HepG2 (cell line): ENCODE measurements at regions not wholly inside any gene's neighbourhood (a gene's known extent, or its start where the extent isn't known, plus 50 kb on each side); places are given as distances from the start of the nearest gene placed in this dataset.

ENCODE experiments used
- ATAC-seq: fragments of 200-7000 bp; cut with Tn5 transposase; 3 replicates; pipeline ENCODE4 v1.9.1; 2020; ENCODE audit warnings: mild to moderate bottlenecking, moderate library complexity
- BruUV-seq: library from RNA; stranded (reverse); fragments of 400-500 nt; replicated peaks from 2 replicates; lab custom pipeline; 2021; lab: Mats Ljungman, UMichigan
- CTCF ChIA-PET: fragments of 300-600 bp; formaldehyde crosslinking; extraction: SDS; loops from one replicate; lab custom pipeline; 2021; ENCODE audit warnings: low total read pairs, inconsistent platforms, low intra/inter-chr PET ratio; lab: Yijun Ruan, JAX
- POLR2A ChIA-PET: fragments of 350-600 bp; sonication (Branson Sonifier 250); formaldehyde crosslinking; loops from one replicate; lab custom pipeline; 2020; ENCODE audit warnings: antibody characterized with exemption, inconsistent platforms; lab: Yijun Ruan, JAX
- DNase-seq: peaks from one replicate; pipeline ENCODE4 v3.0.0-alpha.2; 2015; ENCODE audit warnings: low spot score
- FAIRE-seq: peaks from 3 replicates; lab custom pipeline; 2011; peaks lifted over from hg19 to GRCh38; lab: Jason Lieb, UNC
- H2AFZ ChIP-seq: one replicate; pipeline ENCODE4 v1.6.1; 2011; ENCODE audit warnings: low read length, inconsistent platforms
- H3K27ac ChIP-seq: fragments of 300-600 bp; 3 replicates; pipeline ENCODE4 v1.8.0; 2011; ENCODE audit warnings: mixed run types, mild to moderate bottlenecking, mixed read lengths, low read length, inconsistent platforms; ENCODE audit not compliant: insufficient read depth; ENCODE audit errors: extremely low read length
- H3K27me3 ChIP-seq, 2 experiments: fragments of 200-600 bp in 1 of 2; 2 replicates in 1 of 2; 3 replicates in 1 of 2; pipeline versions ENCODE4 v1.6.0 to v1.8.0; 2011; ENCODE audit warnings: low read length in 2 of 2, mild to moderate bottlenecking in 2 of 2, moderate library complexity in 2 of 2, inconsistent platforms in 1 of 2; ENCODE audit not compliant: insufficient read depth in 2 of 2, control insufficient read depth in 1 of 2
- H3K36me3 ChIP-seq, 2 experiments: fragments of 200-600 bp in 1 of 2; replicated peaks in 1 of 2; 2 replicates in 1 of 2; 3 replicates in 1 of 2; pipeline versions ENCODE4 v1.5.1 to v1.8.0; 2011; ENCODE audit warnings: low read length in 2 of 2, inconsistent platforms in 1 of 2; ENCODE audit not compliant: insufficient read depth in 2 of 2, control insufficient read depth in 1 of 2
- H3K4me1 ChIP-seq: 2 replicates; pipeline ENCODE4 v1.5.1; 2012; ENCODE audit warnings: low read length, inconsistent platforms; ENCODE audit not compliant: insufficient read depth
- H3K4me2 ChIP-seq: 2 replicates; pipeline ENCODE4 v1.6.0; 2011; ENCODE audit warnings: low read depth, low read length, inconsistent platforms
- H3K4me3 ChIP-seq, 3 experiments: fragments of 200-600 bp in 1 of 3; sonication (generic), shearing (Covaris generic) in 1 of 3; replicated peaks in 1 of 3; 2 replicates each; pipeline ENCODE4 v1.5.1; 2011 to 2016; ENCODE audit warnings: low read length in 3 of 3, inconsistent platforms in 2 of 3, low read depth in 2 of 3, mild to moderate bottlenecking in 2 of 3, control low read depth in 1 of 3, mixed read lengths in 1 of 3; ENCODE audit not compliant: insufficient read depth in 1 of 3
- H3K79me2 ChIP-seq: one replicate; pipeline ENCODE4 v1.6.1; 2011; ENCODE audit warnings: low read length, inconsistent platforms; ENCODE audit not compliant: insufficient read depth
- H3K9ac ChIP-seq: 2 replicates; pipeline ENCODE4 v1.6.0; 2011; ENCODE audit warnings: mild to moderate bottlenecking, low read depth, low read length, inconsistent platforms; ENCODE audit not compliant: insufficient read depth
- H3K9me3 ChIP-seq: 2 replicates; pipeline ENCODE4 v1.5.1; 2012; ENCODE audit warnings: mild to moderate bottlenecking, low read length
- H4K20me1 ChIP-seq: 2 replicates; pipeline ENCODE4 v1.6.0; 2011; ENCODE audit warnings: inconsistent platforms, mild to moderate bottlenecking, low read length, moderate library complexity; ENCODE audit not compliant: insufficient read depth
- CSRNP1 ChIP-seq: sonication (generic); formaldehyde crosslinking; IDR thresholded peaks from 2 replicates; pipeline ENCODE4 v1.8.1; 2023; ENCODE audit warnings: mild to moderate bottlenecking, missing genetic modification reagents
- MEF2D ChIP-seq: sonication (generic); formaldehyde crosslinking; IDR thresholded peaks from 2 replicates; pipeline ENCODE4 v1.5.1; 2020; ENCODE audit warnings: mild to moderate bottlenecking, missing genetic modification reagents
- PHF21A ChIP-seq: sonication (generic); formaldehyde crosslinking; IDR thresholded peaks from 2 replicates; pipeline ENCODE4 v1.5.0; 2020; ENCODE audit warnings: mild to moderate bottlenecking, missing genetic modification reagents
- PRDM4 ChIP-seq: sonication (generic); formaldehyde crosslinking; IDR thresholded peaks from 2 replicates; pipeline ENCODE4 v1.9.0; 2021; ENCODE audit warnings: missing genetic modification reagents, borderline replicate concordance
- PRPF4 ChIP-seq: fragments of 200-400 bp; formaldehyde crosslinking; IDR thresholded peaks from 2 replicates; pipeline ENCODE4 v1.6.1; 2016; ENCODE audit warnings: low read length, low read depth; ENCODE audit not compliant: poor library complexity, severe bottlenecking
- SOX13 ChIP-seq, 3 experiments: fragments of 450-650 bp in 1 of 3; sonication (generic) in 1 of 3; formaldehyde crosslinking in 1 of 3; IDR thresholded peaks in 2 of 3; conservative IDR thresholded peaks in 1 of 3; 2 replicates each; pipeline versions ENCODE4 v1.5.0 to v1.6.1; 2016 to 2020; ENCODE audit warnings: antibody characterized with exemption in 1 of 3, mild to moderate bottlenecking in 1 of 3, missing compliant biosample characterization in 1 of 3, missing genetic modification reagents in 1 of 3, moderate library complexity in 1 of 3
- TFAP4 ChIP-seq: sonication (generic); IDR thresholded peaks from 2 replicates; pipeline ENCODE4 v1.6.1; 2016; ENCODE audit warnings: low read depth, borderline replicate concordance
- TOPORS ChIP-seq: sonication (generic); formaldehyde crosslinking; IDR thresholded peaks from 2 replicates; pipeline ENCODE4 v1.8.0; 2023; ENCODE audit warnings: mild to moderate bottlenecking, missing genetic modification reagents
- ZBTB3 ChIP-seq: sonication (generic); formaldehyde crosslinking; IDR thresholded peaks from 2 replicates; pipeline ENCODE4 v1.4.0; 2020; ENCODE audit warnings: low read depth, mild to moderate bottlenecking, moderate library complexity, missing genetic modification reagents, borderline replicate concordance
- ZKSCAN1 ChIP-seq: fragments of 150-350 bp; IDR thresholded peaks from 2 replicates; pipeline ENCODE4 v1.6.1; 2014; ENCODE audit warnings: low read length
- ZNF432 ChIP-seq: sonication (generic); formaldehyde crosslinking; IDR thresholded peaks from 2 replicates; pipeline ENCODE4 v1.5.0; 2020; ENCODE audit warnings: missing genetic modification reagents, mild to moderate bottlenecking, borderline replicate concordance
- ZNF550 ChIP-seq: sonication (generic); formaldehyde crosslinking; IDR thresholded peaks from 2 replicates; pipeline ENCODE4 v1.4.0; 2020; ENCODE audit warnings: mild to moderate bottlenecking, missing genetic modification reagents, borderline replicate concordance
- ZNF564 ChIP-seq: sonication (generic); formaldehyde crosslinking; IDR thresholded peaks from 2 replicates; pipeline ENCODE4 v1.8.1; 2023; ENCODE audit warnings: mild to moderate bottlenecking, missing genetic modification reagents
- ZNF615 ChIP-seq: sonication (generic); formaldehyde crosslinking; IDR thresholded peaks from 2 replicates; pipeline ENCODE4 v1.5.0; 2020; ENCODE audit warnings: mild to moderate bottlenecking, missing genetic modification reagents, borderline replicate concordance
- WGBS: methylation state at CpG from one replicate; pipeline ENCODE4 v1.1.6; 2017; ENCODE audit warnings: low lambda C conversion rate; 5-methylcytosine and 5-hydroxymethylcytosine counted together
- in situ Hi-C: cut with HindIII; loops from 2 replicates; pipeline ENCODE4 v1.10.0; 2017; ENCODE audit warnings: low pct_unique_long_range_greater_than_20kb; ENCODE audit not compliant: extremely low pct_ligation_motif_present
- intact Hi-C: fragments of 100-400 bp; cut with micrococcal nuclease; formaldehyde crosslinking; loops from one replicate; pipeline ENCODE4 v1.10.0; 2022; ENCODE audit not compliant: unreplicated experiment

DNA sequence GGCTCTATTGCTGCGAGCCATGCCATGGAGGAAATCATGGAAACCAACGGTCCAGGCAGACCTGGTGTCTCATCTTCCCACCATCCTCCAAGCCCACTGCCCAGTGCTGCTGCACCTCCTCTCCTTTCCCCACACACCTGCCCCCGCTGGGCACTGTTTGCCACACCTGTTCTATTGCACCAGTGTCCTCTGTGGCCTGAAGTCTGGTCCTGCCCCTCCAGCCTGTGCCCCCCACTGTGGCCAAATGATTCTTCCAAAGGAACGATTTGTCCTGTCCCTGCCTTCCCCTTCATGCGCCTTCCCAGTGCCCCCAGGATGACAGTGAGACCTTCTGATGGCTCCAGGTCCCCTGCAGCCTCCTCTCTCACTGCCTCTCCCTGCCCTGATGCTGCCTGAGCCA, 101.9 kb upstream of the TWIST2 start:
- Histone ChIP-seq H3K9ac (no peak overlapping the region), H3K4me3 (no peak overlapping the region), H3K4me1 (no peaks in the 10 kb centered on the region), H3K4me2 (no peak overlapping the region), H3K36me3 (no peaks in the 10 kb centered on the region), H2AFZ (no peak overlapping the region), H4K20me1 (no peaks in the 10 kb centered on the region), H3K79me2 (no peaks in the 10 kb centered on the region), H3K27me3 (peaks cover 0 to 17% of the 10 kb centered on the region in 2 experiments; a peak in 2 of 5 replicates), H3K9me3 (no peaks in the 10 kb centered on the region), H3K27ac (no peak overlapping the region)
- WGBS, result 4% methylated on average over 4 of the region's 5 CpGs
- TF ChIP-seq ZBTB3 (CRISPR knock-in tag), result no peak
- TF ChIP-seq PRPF4, result no peak
- TF ChIP-seq MEF2D, result no peak
- TF ChIP-seq TOPORS (CRISPR knock-in tag), result no peak
- no peak for TF ChIP-seq TFAP4
- no peak for TF ChIP-seq PRDM4 (CRISPR knock-in tag)
- no peak for TF ChIP-seq CSRNP1 (CRISPR knock-in tag)
- TF ChIP-seq ZKSCAN1, result no peak
- TF ChIP-seq PHF21A, result no peak
- no peak for TF ChIP-seq ZNF564 (CRISPR knock-in tag)
- no peak for TF ChIP-seq ZNF550
- no peak for TF ChIP-seq ZNF432 (CRISPR knock-in tag)
- TF ChIP-seq ZNF615 (CRISPR knock-in tag), result no peak
- no peak for TF ChIP-seq SOX13 (IDR thresholded peaks at IDR 0.05)
- TF ChIP-seq SOX13 (CRISPR knock-in tag; conservative IDR thresholded peaks at IDR 0.05 in 1 of 2, IDR thresholded peaks at IDR 0.05 in 1 of 2), result no peak
- ChIA-PET CTCF (no interaction called here), POLR2A (no interaction called here)
- FAIRE-seq, result no peak
- DNase-seq, result no peak
- in situ Hi-C loops (no loop called here), intact Hi-C loops (no loop called here)
- ATAC-seq, result no peak; the same call in 2 of the 3 replicates
- no TSS peak for BruUV-seq
